ENCODE measurements at regions not wholly inside any gene's neighbourhood (a gene's known extent, or its start where the extent isn't known, plus 50 kb on each side); places are given as distances from the start of the nearest gene placed in this dataset.

DNA sequence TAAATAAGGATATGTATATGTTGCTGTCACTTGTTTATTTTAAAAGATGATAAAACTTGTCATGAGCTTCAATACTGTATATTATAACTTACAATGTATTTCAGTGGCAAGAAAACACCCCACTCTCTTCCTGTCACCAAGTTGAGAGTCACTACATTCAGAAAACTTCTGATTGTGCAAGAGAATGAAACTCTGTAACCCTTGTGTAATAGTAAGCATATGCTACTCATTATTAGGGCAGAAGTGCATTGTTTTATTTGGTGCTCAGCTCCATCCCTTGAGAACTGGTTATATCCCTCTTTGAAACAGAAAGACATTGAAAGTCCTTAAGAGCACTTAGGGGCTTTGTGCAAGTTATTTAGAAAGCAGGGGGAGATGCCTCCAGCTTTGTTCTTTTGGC lies 594.5 kb downstream of the ARAP2 start:
- no peaks in the 10 kb centered on the region for H3K4me1 ChIP-seq (ENCODE audit: insufficient read depth, low read length)
- no peaks in the 10 kb centered on the region for H3K36me3 ChIP-seq (ENCODE audit: insufficient read depth, low read length)
- H3K9ac ChIP-seq (ENCODE audit: low read depth, low read length), result no peak overlapping the region
- no peaks in the 10 kb centered on the region for H3K9me3 ChIP-seq (ENCODE audit: control insufficient read depth, insufficient read depth, low read length)

- H3K9ac ChIP-seq (ENCODE audit: low read depth, low read length), result no peak overlapping the region
- no peaks in the 10 kb centered on the region for H3K4me1 ChIP-seq (ENCODE audit: insufficient read depth, low read length)
- H3K36me3 ChIP-seq (ENCODE audit: insufficient read depth, low read length), result no peaks in the 10 kb centered on the region
- no peaks in the 10 kb centered on the region for H3K9me3 ChIP-seq (ENCODE audit: control insufficient read depth, insufficient read depth, low read length)
Observed at GRCh38 chr4:35652197-35652596, 592.1 kb downstream of the ARAP2 start.

- H3K36me3 ChIP-seq (ENCODE audit: insufficient read depth, low read length), result no peaks in the 10 kb centered on the region
Observed at GRCh38 chr4:35653451-35653850, 590.9 kb downstream of the ARAP2 start.

DNA sequence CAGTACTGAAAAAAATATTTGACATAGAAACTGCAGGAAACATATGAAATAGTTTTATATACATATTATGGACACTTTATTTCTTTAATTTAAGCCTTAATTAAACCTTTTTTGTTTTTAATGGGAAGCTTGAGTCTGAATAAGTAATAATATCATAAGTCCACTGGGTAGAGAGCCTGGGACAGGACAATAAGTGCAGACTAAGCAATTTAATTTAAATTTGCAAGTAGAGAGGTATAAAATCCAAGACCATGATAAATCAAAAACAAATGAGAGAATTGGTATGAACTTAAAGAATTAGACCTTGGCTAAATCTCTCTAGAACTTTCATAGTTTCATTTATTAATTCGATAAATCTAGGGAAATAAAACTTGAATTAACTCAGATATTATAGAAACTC lies 571.2 kb downstream of the ARAP2 start:
- Histone ChIP-seq H3K4me1 (ENCODE audit: insufficient read depth, low read length) (no peaks in the 10 kb centered on the region), H3K9ac (ENCODE audit: low read depth, low read length) (no peak overlapping the region), H3K9me3 (ENCODE audit: control insufficient read depth, insufficient read depth, low read length) (no peaks in the 10 kb centered on the region), H3K36me3 (ENCODE audit: insufficient read depth, low read length) (no peaks in the 10 kb centered on the region)

More at GRCh38 chr4:35653451-35653850, 590.9 kb downstream of the ARAP2 start:
- Histone ChIP-seq H3K4me1 (ENCODE audit: insufficient read depth, low read length) (no peaks in the 10 kb centered on the region), H3K9me3 (ENCODE audit: control insufficient read depth, insufficient read depth, low read length) (no peaks in the 10 kb centered on the region), H3K9ac (ENCODE audit: low read depth, low read length) (no peak overlapping the region)

GRCh38 chr4:35684755-35685154 lies 559.6 kb downstream of the ARAP2 start:
- H3K9me3 ChIP-seq (ENCODE audit: control insufficient read depth, insufficient read depth, low read length), result no peaks in the 10 kb centered on the region

DNA sequence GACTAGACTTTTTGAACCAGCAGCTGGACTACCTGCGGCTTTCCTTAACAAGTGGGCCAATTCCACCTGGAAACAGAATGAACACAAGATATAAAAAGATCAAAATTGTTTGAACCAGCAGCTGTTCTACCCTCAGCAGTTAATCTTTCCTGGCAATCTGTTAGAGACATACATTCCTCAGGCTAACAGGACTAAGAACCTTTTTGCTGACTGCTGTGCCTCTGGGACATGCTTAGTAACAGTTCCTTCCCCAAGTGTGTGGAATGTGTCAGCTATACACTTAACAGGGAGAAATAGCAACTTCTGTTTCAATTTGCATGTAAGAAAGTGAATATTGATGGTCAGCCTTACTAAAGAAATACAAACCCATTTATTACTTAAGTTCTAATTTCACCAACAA lies 554.4 kb downstream of the ARAP2 start:
- no peaks in the 10 kb centered on the region for H3K4me1 ChIP-seq (ENCODE audit: insufficient read depth, low read length)
- no peak overlapping the region for H3K9ac ChIP-seq (ENCODE audit: low read depth, low read length)
- no peaks in the 10 kb centered on the region for H3K9me3 ChIP-seq (ENCODE audit: control insufficient read depth, insufficient read depth, low read length)
- no peaks in the 10 kb centered on the region for H3K36me3 ChIP-seq (ENCODE audit: insufficient read depth, low read length)

More at GRCh38 chr4:35684755-35685154, 559.6 kb downstream of the ARAP2 start:
- Histone ChIP-seq H3K4me1 (ENCODE audit: insufficient read depth, low read length) (no peaks in the 10 kb centered on the region), H3K9ac (ENCODE audit: low read depth, low read length) (no peak overlapping the region), H3K36me3 (ENCODE audit: insufficient read depth, low read length) (no peaks in the 10 kb centered on the region)

DNA sequence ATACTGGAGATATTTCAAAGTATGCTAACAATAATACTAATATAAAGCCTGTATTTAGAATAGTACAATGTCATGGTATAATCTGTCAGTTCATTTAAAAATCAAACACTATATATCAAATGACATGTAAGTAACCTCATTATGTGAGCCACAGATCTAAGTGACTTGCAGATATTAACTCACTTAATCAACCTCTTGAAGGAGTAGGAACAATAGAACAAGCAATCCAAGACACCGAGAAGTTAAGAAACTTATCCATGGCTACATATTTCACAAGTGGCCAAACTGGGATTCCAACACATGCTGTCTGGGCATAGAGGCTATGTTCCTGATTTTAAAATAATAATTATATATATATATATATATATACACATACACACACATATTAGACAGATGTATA lies 554.0 kb downstream of the ARAP2 start:
- H3K9me3 ChIP-seq (ENCODE audit: control insufficient read depth, insufficient read depth, low read length), result no peaks in the 10 kb centered on the region
- H3K36me3 ChIP-seq (ENCODE audit: insufficient read depth, low read length), result no peaks in the 10 kb centered on the region
- H3K9ac ChIP-seq (ENCODE audit: low read depth, low read length), result no peak overlapping the region
- H3K4me1 ChIP-seq (ENCODE audit: insufficient read depth, low read length), result no peaks in the 10 kb centered on the region

DNA sequence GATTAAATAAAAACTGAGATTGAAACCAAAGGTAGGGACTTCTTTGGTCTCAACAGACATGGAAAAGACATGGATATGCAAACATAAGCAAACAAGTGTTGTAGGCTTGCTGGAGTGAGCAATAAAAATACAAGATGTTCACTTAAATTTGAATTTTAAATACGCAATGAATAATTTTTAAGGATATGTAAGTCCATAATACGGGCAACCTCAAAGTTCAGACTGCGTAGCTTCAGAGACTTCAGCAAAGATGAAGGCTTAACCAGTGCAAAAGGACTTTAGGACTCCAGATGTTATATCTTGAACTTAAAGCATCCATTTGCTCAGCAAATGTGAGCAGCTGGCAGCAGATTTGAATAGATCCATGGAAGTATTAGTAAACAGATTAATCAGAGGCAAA lies 549.3 kb downstream of the ARAP2 start:
- Histone ChIP-seq H3K9ac (ENCODE audit: low read depth, low read length) (no peak overlapping the region), H3K36me3 (ENCODE audit: insufficient read depth, low read length) (no peaks in the 10 kb centered on the region), H3K4me1 (ENCODE audit: insufficient read depth, low read length) (no peaks in the 10 kb centered on the region)

DNA sequence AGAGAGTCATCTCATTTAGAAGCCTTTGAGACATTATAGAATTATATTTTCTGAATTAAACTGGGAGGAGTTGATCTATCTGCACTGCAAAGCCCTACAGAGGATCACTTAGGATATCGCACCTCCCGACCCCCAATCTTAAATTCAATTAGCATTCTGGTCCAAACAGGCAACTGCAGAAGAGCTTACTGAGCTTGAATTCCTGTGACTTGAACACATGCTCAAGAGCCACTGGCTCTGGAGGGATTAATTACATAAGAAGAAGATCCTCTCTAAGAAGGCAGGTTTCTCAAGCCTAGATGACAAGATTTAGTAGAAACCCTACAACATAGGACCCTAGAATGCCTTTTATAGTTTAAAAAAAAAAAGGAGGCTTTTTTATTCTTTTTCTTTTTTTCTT lies 548.9 kb downstream of the ARAP2 start:
- Histone ChIP-seq H3K9ac (ENCODE audit: low read depth, low read length) (no peak overlapping the region), H3K9me3 (ENCODE audit: control insufficient read depth, insufficient read depth, low read length) (no peaks in the 10 kb centered on the region), H3K36me3 (ENCODE audit: insufficient read depth, low read length) (no peaks in the 10 kb centered on the region), H3K4me1 (ENCODE audit: insufficient read depth, low read length) (no peaks in the 10 kb centered on the region)

More for the DNA sequence above, 549.3 kb downstream of the ARAP2 start:
- H3K9me3 ChIP-seq (ENCODE audit: control insufficient read depth, insufficient read depth, low read length), result no peaks in the 10 kb centered on the region

- Histone ChIP-seq H3K9me3 (ENCODE audit: control insufficient read depth, insufficient read depth, low read length) (no peaks in the 10 kb centered on the region), H3K9ac (ENCODE audit: low read depth, low read length) (no peak overlapping the region), H3K36me3 (ENCODE audit: insufficient read depth, low read length) (no peaks in the 10 kb centered on the region), H3K4me1 (ENCODE audit: insufficient read depth, low read length) (no peaks in the 10 kb centered on the region)
Observed at GRCh38 chr4:35697210-35697736, 547.0 kb downstream of the ARAP2 start.

- Histone ChIP-seq H3K9me3 (ENCODE audit: control insufficient read depth, insufficient read depth, low read length) (no peaks in the 10 kb centered on the region), H3K36me3 (ENCODE audit: insufficient read depth, low read length) (no peaks in the 10 kb centered on the region), H3K4me1 (ENCODE audit: insufficient read depth, low read length) (no peaks in the 10 kb centered on the region), H3K9ac (ENCODE audit: low read depth, low read length) (no peak overlapping the region)
Observed at GRCh38 chr4:35700663-35701062, 543.7 kb downstream of the ARAP2 start.

DNA sequence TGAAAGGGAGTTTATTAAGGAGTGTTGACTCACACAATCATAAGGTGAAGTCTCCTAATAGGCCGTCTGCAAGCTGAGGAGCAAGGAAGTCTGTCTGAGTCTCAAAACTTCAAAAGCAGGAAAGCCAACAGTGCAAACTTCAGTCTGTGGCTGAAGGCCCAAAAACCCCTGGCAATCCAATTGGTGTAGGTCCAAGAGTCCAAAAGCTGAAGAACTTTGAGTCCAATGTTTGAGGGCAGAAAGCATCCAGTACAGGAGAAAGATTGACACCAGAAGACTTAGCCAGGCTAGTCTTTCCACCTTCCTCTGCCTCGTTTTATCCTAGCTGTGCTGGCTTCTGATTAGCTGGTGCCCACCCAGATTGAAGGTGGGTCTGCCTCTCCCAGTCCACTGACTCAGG lies 535.2 kb downstream of the ARAP2 start:
- Histone ChIP-seq H3K36me3 (ENCODE audit: insufficient read depth, low read length) (no peaks in the 10 kb centered on the region), H3K9me3 (ENCODE audit: control insufficient read depth, insufficient read depth, low read length) (no peaks in the 10 kb centered on the region), H3K4me1 (ENCODE audit: insufficient read depth, low read length) (no peaks in the 10 kb centered on the region), H3K9ac (ENCODE audit: low read depth, low read length) (no peak overlapping the region)

- H3K9me3 ChIP-seq (ENCODE audit: control insufficient read depth, insufficient read depth, low read length), result no peaks in the 10 kb centered on the region
- no peaks in the 10 kb centered on the region for H3K4me1 ChIP-seq (ENCODE audit: insufficient read depth, low read length)
- no peak overlapping the region for H3K9ac ChIP-seq (ENCODE audit: low read depth, low read length)
Observed at GRCh38 chr4:35710343-35710742, 534.0 kb downstream of the ARAP2 start.

DNA sequence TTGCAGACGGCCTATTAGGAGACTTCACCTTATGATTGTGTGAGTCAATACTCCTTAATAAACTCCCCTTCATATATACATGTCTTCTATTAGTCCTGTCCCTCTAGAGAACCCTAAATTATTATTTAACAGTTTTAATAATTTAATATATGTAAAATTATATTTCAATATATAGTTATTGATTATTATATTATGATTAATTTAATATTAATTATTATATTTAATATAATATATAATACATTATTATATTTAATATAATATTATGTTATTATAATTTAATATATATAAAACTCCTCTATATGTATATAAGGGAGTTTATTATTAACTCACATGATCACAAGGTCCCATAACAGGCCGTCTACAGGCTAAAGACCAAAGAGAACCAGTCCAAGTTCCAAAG lies 533.2 kb downstream of the ARAP2 start:
- no peaks in the 10 kb centered on the region for H3K36me3 ChIP-seq (ENCODE audit: insufficient read depth, low read length)
- H3K9me3 ChIP-seq (ENCODE audit: control insufficient read depth, insufficient read depth, low read length), result no peaks in the 10 kb centered on the region
- H3K9ac ChIP-seq (ENCODE audit: low read depth, low read length), result no peak overlapping the region
- H3K4me1 ChIP-seq (ENCODE audit: insufficient read depth, low read length), result no peaks in the 10 kb centered on the region

More at GRCh38 chr4:35710343-35710742, 534.0 kb downstream of the ARAP2 start:
- no peaks in the 10 kb centered on the region for H3K36me3 ChIP-seq (ENCODE audit: insufficient read depth, low read length)

DNA sequence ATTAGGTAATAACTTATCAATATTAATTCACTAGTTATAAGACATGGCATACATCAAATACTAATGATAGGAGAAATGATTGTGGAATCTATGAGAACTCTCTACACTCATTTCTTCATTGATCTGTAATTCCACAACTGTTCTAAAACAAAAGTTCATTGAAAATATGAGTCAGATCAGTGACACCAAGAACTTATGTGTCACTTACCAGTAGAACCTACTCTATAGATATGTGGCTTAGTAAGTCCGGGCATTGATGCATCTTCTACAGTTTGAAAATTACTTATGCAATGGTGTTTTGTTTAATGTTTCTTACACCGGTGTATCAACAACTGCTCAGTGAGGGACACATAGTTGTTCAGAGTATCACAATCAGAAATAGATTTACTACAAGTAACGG lies 520.3 kb downstream of the ARAP2 start:
- H3K36me3 ChIP-seq (ENCODE audit: insufficient read depth, low read length), result no peaks in the 10 kb centered on the region

GRCh38 chr4:35725131-35725530 lies 519.2 kb downstream of the ARAP2 start:
- H3K9ac ChIP-seq (ENCODE audit: low read depth, low read length), result no peak overlapping the region
- no peaks in the 10 kb centered on the region for H3K36me3 ChIP-seq (ENCODE audit: insufficient read depth, low read length)
- H3K9me3 ChIP-seq (ENCODE audit: control insufficient read depth, insufficient read depth, low read length), result no peaks in the 10 kb centered on the region
- H3K4me1 ChIP-seq (ENCODE audit: insufficient read depth, low read length), result no peaks in the 10 kb centered on the region

More for the DNA sequence above, 520.3 kb downstream of the ARAP2 start:
- Histone ChIP-seq H3K9me3 (ENCODE audit: control insufficient read depth, insufficient read depth, low read length) (no peaks in the 10 kb centered on the region), H3K9ac (ENCODE audit: low read depth, low read length) (no peak overlapping the region), H3K4me1 (ENCODE audit: insufficient read depth, low read length) (no peaks in the 10 kb centered on the region)

Measured in ES-I3 (cell line).